GM12892 (cell line): ENCODE measurements at regions not wholly inside any gene's neighbourhood (a gene's known extent, or its start where the extent isn't known, plus 50 kb on each side); places are given as distances from the start of the nearest gene placed in this dataset.

Experiments
- POLR2A ChIP-seq: IDR thresholded peaks from 2 replicates; pipeline ENCODE4 v1.6.1; 2011; ENCODE audit warnings: low read depth, low read length, control low read depth
- POLR2AphosphoS5 ChIP-seq: IDR thresholded peaks from 2 replicates; pipeline ENCODE4 v1.6.1; 2011; ENCODE audit warnings: low read depth, low read length, control low read depth

DNA sequence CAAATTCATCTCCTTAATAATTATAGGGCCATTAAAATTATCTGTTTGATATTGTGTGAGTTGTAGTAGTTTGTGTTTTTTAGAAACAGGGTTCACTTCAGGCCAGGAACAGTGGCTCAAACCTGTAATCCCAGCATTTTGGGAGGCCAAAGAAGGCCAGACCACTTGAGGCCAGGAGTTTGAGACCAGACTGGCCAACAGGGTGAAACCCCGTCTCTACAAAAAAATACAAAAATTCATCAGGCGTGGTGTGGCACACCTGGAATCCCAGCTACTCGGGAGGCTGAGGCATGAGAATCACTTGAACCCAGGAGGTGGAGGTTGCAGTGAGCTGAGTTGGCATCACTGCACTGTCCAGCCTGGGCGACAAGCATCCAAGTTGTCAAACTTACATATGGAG is 57.0 kb downstream of the IARS1 start:
- TF ChIP-seq POLR2A (no peak), POLR2AphosphoS5 (no peak)
